SH-SY5Y (cell line): ENCODE measurements at regions not wholly inside any gene's neighbourhood (a gene's known extent, or its start where the extent isn't known, plus 50 kb on each side); places are given as distances from the start of the nearest gene placed in this dataset.

Source experiments
- GATA2 ChIP-seq: IDR thresholded peaks from 2 replicates; pipeline ENCODE4 v1.6.1; 2011; ENCODE audit warnings: mild to moderate bottlenecking, low read depth, low read length
- GATA3 ChIP-seq: IDR thresholded peaks from 2 replicates; pipeline ENCODE4 v1.6.1; 2011; ENCODE audit warnings: low read depth, mild to moderate bottlenecking, low read length, moderate library complexity

- TF ChIP-seq GATA2, result no peak
- TF ChIP-seq GATA3, result no peak
These were observed 543.6 kb upstream of the SOX11 start for GRCh38 chr2:5148392-5149085.
